ENCODE measurements at regions not wholly inside any gene's neighbourhood (a gene's known extent, or its start where the extent isn't known, plus 50 kb on each side); places are given as distances from the start of the nearest gene placed in this dataset.
A peak's percentile ranks its signal among the peaks of the same experiment; 100 is the strongest.

DNA sequence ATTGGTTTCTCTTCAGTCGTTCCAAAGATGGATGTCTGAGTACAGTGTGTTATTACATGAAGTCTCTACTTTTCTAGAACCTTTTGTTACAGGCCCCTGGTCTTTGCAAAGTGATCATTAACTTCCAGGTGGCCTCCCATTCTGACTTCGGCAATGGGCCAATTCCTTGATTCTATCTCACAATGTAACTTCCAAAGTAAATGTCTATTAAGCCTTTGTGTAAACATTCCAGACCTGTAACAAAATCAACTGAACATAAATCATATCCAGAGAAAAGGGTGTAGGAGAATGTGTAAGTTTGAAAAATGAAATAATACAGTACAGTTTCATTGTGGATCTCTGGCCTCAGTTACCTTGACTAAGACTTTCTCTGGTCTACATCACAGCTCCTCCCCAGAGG is 187.8 kb upstream of the JAG1 start:
- 40 to 41% methylated on average over 2 of the region's 2 CpGs for WGBS, 2 donors
- peak overlapping the region in 2 of 4 donors; percentile 23 to 25 for H3K27ac ChIP-seq
- H3K9me3 ChIP-seq = no peaks in the 10 kb centered on the region
- TF ChIP-seq, protein P1, sequence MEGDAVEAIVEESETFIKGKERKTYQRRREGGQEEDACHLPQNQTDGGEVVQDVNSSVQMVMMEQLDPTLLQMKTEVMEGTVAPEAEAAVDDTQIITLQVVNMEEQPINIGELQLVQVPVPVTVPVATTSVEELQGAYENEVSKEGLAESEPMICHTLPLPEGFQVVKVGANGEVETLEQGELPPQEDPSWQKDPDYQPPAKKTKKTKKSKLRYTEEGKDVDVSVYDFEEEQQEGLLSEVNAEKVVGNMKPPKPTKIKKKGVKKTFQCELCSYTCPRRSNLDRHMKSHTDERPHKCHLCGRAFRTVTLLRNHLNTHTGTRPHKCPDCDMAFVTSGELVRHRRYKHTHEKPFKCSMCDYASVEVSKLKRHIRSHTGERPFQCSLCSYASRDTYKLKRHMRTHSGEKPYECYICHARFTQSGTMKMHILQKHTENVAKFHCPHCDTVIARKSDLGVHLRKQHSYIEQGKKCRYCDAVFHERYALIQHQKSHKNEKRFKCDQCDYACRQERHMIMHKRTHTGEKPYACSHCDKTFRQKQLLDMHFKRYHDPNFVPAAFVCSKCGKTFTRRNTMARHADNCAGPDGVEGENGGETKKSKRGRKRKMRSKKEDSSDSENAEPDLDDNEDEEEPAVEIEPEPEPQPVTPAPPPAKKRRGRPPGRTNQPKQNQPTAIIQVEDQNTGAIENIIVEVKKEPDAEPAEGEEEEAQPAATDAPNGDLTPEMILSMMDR (IDR thresholded peaks at IDR 0.05) = no peak
- no peak for TF ChIP-seq POLR2A (IDR thresholded peaks at IDR 0.05)
- no peaks in the 10 kb centered on the region for H3K27me3 ChIP-seq
- no peak overlapping the region for H3K4me3 ChIP-seq
- peaks cover 12 to 50% (median 25%) of the 10 kb centered on the region in 3 donors for H3K4me1 ChIP-seq
- no peaks in the 10 kb centered on the region for H3K36me3 ChIP-seq
- intact Hi-C loops (cut with DNase I) = no loop called here
- no peak for DNase-seq

DNA sequence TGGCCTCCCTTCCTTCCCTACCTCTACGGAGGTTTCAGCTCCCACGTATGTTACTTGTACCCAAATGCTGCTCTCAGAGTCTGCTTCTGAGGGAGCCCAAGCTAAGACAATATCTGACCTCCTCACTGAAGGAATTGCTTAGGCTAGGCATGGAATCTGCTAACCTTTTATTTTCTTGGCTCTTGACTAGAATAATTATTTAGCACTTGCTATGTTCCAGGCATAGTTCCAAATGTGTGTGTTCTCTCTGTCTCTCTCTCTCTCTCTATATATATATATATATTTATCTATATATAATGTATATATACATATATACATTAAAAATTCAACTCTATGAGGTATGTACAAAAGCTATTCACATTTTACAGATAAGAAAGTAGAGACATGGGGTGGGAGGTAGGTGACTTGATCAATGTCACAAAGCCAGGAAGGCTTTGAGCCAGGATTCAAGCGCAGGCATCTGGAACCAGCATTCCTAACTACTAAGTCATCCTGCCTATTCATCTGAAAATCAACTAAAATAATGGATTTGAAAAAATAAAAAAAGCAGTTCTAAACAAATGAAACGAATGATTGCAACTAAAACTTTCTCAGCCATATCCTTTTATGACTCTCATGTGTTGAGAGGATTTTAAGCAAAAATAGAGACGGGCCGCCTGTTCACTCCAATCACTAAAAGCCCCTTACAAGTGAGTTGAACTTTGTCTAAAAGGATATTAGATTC is 189.7 kb upstream of the JAG1 start:
- H3K36me3 ChIP-seq = no peaks in the 10 kb centered on the region
- WGBS, 2 donors = 29 to 31% methylated on average over 5 to 6 of the region's 6 CpGs
- H3K27me3 ChIP-seq = no peaks in the 10 kb centered on the region
- no peak for TF ChIP-seq POLR2A (IDR thresholded peaks at IDR 0.05)
- TF ChIP-seq, protein P1 (IDR thresholded peaks at IDR 0.05) = no peak
- H3K27ac ChIP-seq = peak overlapping the region; percentile 73 to 86 (median 84)
- H3K4me1 ChIP-seq = peaks cover 12 to 43% (median 20%) of the 10 kb centered on the region in 3 donors
- peak overlapping the region in 1 of 4 donors; percentile 37 for H3K4me3 ChIP-seq
- no peaks in the 10 kb centered on the region for H3K9me3 ChIP-seq
- intact Hi-C loops (cut with DNase I) = no loop called here
- no peak for DNase-seq

DNA sequence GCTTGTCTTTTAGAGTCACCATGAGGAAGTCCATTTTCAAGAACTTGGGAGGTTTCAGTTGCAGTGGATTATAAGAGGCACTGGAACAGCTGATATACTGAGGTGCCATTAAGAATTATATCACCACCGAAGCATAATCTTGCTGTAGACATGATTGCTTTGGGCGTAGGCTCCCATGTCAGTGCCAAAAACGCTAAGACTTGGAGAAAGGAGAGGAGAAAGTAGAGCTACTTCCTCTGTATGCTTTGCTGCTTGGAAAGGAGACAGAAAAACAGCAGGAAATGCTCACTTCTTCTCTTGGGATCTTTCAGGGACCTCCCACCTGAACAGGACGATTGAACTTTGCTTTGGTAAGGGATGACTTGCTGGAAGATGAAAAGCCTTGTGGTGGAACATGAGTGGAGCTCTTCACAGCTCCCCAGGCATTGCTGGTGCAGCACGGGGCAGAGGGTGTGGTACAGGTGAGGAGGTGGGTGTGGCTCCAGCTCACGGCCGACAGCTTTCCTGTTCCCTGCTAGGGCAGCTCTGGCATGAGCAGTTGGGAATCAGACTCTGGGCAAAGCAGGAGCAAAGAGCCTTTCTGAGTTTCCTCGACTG is 190.4 kb upstream of the JAG1 start:
- intact Hi-C loops (cut with DNase I) = no loop called here

DNA sequence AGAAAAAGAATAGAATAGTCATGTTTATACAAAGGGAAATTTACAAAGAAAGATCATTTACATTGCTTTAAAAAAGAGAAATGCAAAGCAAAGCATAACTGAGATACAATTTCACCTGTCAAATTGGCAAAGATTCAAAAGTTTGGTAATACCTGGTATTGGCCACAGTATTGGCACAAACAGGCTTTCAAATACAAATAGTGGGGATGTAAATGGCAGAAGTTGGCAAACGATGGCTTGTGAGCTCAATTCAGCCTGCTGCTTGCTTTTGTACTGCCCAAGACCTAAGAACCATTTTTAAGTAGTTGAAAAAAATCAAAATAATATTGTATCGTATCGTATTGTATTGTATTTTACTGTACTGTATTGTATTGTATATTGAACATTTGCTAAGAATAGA is 194.5 kb upstream of the JAG1 start:
- Histone ChIP-seq H3K9me3 (no peaks in the 10 kb centered on the region), H3K36me3 (no peaks in the 10 kb centered on the region), H3K4me1 (peaks cover 12 to 30% (median 19%) of the 10 kb centered on the region in 3 donors), H3K27me3 (no peaks in the 10 kb centered on the region), H3K27ac (no peak overlapping the region), H3K4me3 (no peak overlapping the region)
- intact Hi-C loops (cut with DNase I) = no loop called here
- DNase-seq = no peak
- WGBS, 2 donors = 95 to 97% methylated on average over 3 of the region's 3 CpGs
- no peak for TF ChIP-seq POLR2A (IDR thresholded peaks at IDR 0.05)
- TF ChIP-seq, protein P1 (IDR thresholded peaks at IDR 0.05) = no peak

More for the DNA sequence above, 190.4 kb upstream of the JAG1 start:
- Histone ChIP-seq H3K27ac (peak overlapping the region; percentile 73 to 86 (median 84)), H3K36me3 (no peaks in the 10 kb centered on the region), H3K9me3 (no peaks in the 10 kb centered on the region), H3K27me3 (no peaks in the 10 kb centered on the region), H3K4me1 (peaks cover 12 to 43% (median 20%) of the 10 kb centered on the region in 3 donors), H3K4me3 (peak overlapping the region in 1 of 4 donors; percentile 37)
- DNase-seq = no peak
- 9 to 20% methylated on average over 6 to 7 of the region's 8 CpGs for WGBS, 2 donors
- TF ChIP-seq POLR2A (IDR thresholded peaks at IDR 0.05) = no peak
- TF ChIP-seq, protein P1 (IDR thresholded peaks at IDR 0.05) = peak in 2 of 6 experiments; percentile 8 to 40

DNA sequence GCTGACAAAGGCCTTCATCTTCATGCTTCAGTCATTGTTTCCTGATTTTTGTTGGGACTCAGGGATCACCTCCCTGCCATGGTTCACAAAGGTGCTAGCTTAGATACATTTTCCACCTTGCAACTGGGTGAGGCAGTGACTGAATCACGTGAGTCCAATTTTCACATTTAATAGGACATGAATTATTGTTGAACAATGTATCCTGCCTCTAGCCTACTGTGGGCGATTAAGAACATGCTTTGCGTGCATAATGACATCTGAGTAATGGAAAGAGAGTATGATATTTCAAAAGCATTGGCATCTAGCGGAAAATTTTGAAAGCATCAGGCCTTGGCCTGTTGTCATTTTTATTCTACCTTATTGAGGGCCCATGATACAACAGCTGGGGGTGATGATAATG is 199.2 kb upstream of the JAG1 start:
- Histone ChIP-seq H3K9me3 (no peaks in the 10 kb centered on the region), H3K36me3 (no peaks in the 10 kb centered on the region), H3K27me3 (no peaks in the 10 kb centered on the region), H3K4me3 (no peak overlapping the region), H3K27ac (no peak overlapping the region), H3K4me1 (peaks cover 0 to 31% (median 11%) of the 10 kb centered on the region in 3 donors)
- intact Hi-C loops (cut with DNase I) = no loop called here
- 41 to 60% methylated on average over 4 of the region's 4 CpGs for WGBS, 2 donors
- TF ChIP-seq, protein P1 (IDR thresholded peaks at IDR 0.05) = no peak
- no peak for TF ChIP-seq POLR2A (IDR thresholded peaks at IDR 0.05)
- no peak for DNase-seq
